ENCODE measurements at regions not wholly inside any gene's neighbourhood (a gene's known extent, or its start where the extent isn't known, plus 50 kb on each side); places are given as distances from the start of the nearest gene placed in this dataset.

DNA sequence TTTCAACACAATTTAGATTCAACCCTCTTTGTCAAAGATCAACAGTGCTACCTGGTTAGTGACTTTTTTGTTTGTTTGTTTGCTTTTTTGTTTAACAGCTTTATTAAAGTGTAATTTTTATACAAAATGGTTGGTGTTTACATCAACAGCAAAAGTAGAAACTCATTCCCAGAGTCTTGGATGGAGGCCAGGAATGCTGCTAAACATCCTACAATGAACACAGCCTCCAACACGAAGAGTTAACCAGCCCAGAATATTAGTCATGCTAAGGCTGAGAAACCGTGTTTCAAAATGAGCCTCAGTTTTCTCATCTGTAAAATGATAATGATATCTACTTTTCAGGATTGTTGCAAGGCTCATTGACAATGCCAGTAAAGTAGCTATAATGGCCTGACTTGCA is 211.0 kb upstream of the MAF start:
- TF ChIP-seq POLR2AphosphoS5 (IDR thresholded peaks at IDR 0.05; ENCODE audit: borderline replicate concordance, low read depth, low read length) (no peak), EZH2 (IDR thresholded peaks at IDR 0.05) (no peak), FOXP2 (optimal IDR thresholded peaks at IDR 0.05; ENCODE audit: control extremely low read depth, extremely low read length, insufficient read depth) (no peak)
